HL-60/S4 treated with phorbol 12-myristate 13-acetate at 8.2 ng/mL for 4 days and 3 days (cell line): ENCODE measurements at regions not wholly inside any gene's neighbourhood (a gene's known extent, or its start where the extent isn't known, plus 50 kb on each side); places are given as distances from the start of the nearest gene placed in this dataset.

Experiments used
- in situ Hi-C: fragments of 300-500 bp; cut with MboI; formaldehyde crosslinking; loops from 2 replicates; pipeline ENCODE4 v1.15.0; 2022; ENCODE audit warnings: low sequenced_read_pairs

GRCh38 chr7:32152576-32152975 lies 82.4 kb upstream of the PDE1C start:
- in situ Hi-C loops: no loop called here

GRCh38 chr7:32150589-32150988 lies 80.4 kb upstream of the PDE1C start:
- in situ Hi-C loops: no loop called here

GRCh38 chr7:32150039-32150438 lies 79.8 kb upstream of the PDE1C start:
- in situ Hi-C loops: no loop called here

GRCh38 chr7:32147546-32148268 lies 77.5 kb upstream of the PDE1C start:
- in situ Hi-C loops: no loop called here

GRCh38 chr7:32145911-32146310 lies 75.7 kb upstream of the PDE1C start:
- in situ Hi-C loops: no loop called here

- in situ Hi-C loops: no loop called here
These were observed 74.5 kb upstream of the PDE1C start for GRCh38 chr7:32144676-32145075.

GRCh38 chr7:32143301-32143700 lies 73.1 kb upstream of the PDE1C start:
- in situ Hi-C loops: no loop called here

GRCh38 chr7:32142649-32143048 lies 72.4 kb upstream of the PDE1C start:
- in situ Hi-C loops: no loop called here

GRCh38 chr7:32140210-32140939 lies 70.2 kb upstream of the PDE1C start:
- in situ Hi-C loops: no loop called here

GRCh38 chr7:32137059-32137458 lies 66.9 kb upstream of the PDE1C start:
- in situ Hi-C loops: no loop called here

- in situ Hi-C loops: no loop called here
These were observed 60.9 kb upstream of the PDE1C start for GRCh38 chr7:32131091-32131490.

- in situ Hi-C loops: no loop called here
These were observed 56.6 kb upstream of the PDE1C start for GRCh38 chr7:32126843-32127242.
